ENCODE measurements at regions not wholly inside any gene's neighbourhood (a gene's known extent, or its start where the extent isn't known, plus 50 kb on each side); places are given as distances from the start of the nearest gene placed in this dataset.

DNA sequence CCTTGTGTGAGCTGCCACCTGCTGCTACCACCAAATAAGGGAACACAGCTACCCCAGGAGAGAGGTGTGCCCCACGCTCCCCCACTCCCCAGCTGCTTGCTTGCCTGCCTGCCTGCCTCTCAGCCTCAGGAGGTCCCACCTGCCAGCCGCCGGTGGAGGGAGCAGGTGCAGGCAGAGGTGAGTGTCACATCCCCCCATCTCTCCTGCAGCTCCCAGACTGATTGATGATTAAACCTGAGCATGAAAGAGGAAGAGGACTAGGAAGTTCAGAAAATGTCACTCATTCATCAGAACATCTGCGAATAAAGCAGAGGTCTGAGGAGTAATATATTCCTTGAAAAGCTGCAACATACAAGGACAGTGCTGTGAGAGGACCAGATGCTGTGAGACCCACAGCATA is 58.6 kb upstream of the HIVEP3 start (continued):
- no peak for TF ChIP-seq SMAD1 (IDR thresholded peaks at IDR 0.05; ENCODE audit: low read depth, partially characterized antibody)
- no peak for TF ChIP-seq SMARCA5 (IDR thresholded peaks at IDR 0.05)
- no peak for TF ChIP-seq SMAD5 (IDR thresholded peaks at IDR 0.05; ENCODE audit: low read depth)
- TF ChIP-seq STAT3 (IDR thresholded peaks at IDR 0.05; ENCODE audit: low read depth, low read length): no peak
- no peak for TF ChIP-seq SIN3A (IDR thresholded peaks at IDR 0.05; ENCODE audit: low read depth, low read length)
- TF ChIP-seq EGR1 (IDR thresholded peaks at IDR 0.05; ENCODE audit: borderline replicate concordance in 1 of 2, low read depth in 2 of 2, low read length in 2 of 2): no peak
- no peak for TF ChIP-seq SUZ12 (IDR thresholded peaks at IDR 0.05; ENCODE audit: unreplicated experiment)
- TF ChIP-seq TCF12 (IDR thresholded peaks at IDR 0.05; ENCODE audit: low read depth, low read length): peak; percentile 89
- TF ChIP-seq HDAC6 (IDR thresholded peaks at IDR 0.05; ENCODE audit: unreplicated experiment): no peak
- no peak for TF ChIP-seq NRF1 (conservative IDR thresholded peaks at IDR 0.05; ENCODE audit: low read depth, low read length)
- no peak for TF ChIP-seq NFIC (IDR thresholded peaks at IDR 0.05; ENCODE audit: low read depth, low read length)
- TF ChIP-seq, protein P1, sequence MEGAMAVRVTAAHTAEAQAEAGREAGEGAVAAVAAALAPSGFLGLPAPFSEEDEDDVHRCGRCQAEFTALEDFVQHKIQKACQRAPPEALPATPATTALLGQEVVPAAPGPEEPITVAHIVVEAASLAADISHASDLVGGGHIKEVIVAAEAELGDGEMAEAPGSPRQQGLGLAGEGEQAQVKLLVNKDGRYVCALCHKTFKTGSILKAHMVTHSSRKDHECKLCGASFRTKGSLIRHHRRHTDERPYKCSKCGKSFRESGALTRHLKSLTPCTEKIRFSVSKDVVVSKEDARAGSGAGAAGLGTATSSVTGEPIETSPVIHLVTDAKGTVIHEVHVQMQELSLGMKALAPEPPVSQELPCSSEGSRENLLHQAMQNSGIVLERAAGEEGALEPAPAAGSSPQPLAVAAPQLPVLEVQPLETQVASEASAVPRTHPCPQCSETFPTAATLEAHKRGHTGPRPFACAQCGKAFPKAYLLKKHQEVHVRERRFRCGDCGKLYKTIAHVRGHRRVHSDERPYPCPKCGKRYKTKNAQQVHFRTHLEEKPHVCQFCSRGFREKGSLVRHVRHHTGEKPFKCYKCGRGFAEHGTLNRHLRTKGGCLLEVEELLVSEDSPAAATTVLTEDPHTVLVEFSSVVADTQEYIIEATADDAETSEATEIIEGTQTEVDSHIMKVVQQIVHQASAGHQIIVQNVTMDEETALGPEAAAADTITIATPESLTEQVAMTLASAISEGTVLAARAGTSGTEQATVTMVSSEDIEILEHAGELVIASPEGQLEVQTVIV (IDR thresholded peaks at IDR 0.05; ENCODE audit: borderline replicate concordance, partially characterized antibody): no peak
- TF ChIP-seq, protein P2, sequence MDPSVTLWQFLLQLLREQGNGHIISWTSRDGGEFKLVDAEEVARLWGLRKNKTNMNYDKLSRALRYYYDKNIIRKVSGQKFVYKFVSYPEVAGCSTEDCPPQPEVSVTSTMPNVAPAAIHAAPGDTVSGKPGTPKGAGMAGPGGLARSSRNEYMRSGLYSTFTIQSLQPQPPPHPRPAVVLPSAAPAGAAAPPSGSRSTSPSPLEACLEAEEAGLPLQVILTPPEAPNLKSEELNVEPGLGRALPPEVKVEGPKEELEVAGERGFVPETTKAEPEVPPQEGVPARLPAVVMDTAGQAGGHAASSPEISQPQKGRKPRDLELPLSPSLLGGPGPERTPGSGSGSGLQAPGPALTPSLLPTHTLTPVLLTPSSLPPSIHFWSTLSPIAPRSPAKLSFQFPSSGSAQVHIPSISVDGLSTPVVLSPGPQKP (IDR thresholded peaks at IDR 0.05; ENCODE audit: low read depth, low read length): no peak
- TF ChIP-seq, protein P3, sequence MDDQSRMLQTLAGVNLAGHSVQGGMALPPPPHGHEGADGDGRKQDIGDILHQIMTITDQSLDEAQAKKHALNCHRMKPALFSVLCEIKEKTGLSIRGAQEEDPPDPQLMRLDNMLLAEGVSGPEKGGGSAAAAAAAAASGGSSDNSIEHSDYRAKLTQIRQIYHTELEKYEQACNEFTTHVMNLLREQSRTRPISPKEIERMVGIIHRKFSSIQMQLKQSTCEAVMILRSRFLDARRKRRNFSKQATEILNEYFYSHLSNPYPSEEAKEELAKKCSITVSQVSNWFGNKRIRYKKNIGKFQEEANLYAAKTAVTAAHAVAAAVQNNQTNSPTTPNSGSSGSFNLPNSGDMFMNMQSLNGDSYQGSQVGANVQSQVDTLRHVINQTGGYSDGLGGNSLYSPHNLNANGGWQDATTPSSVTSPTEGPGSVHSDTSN (IDR thresholded peaks at IDR 0.05; ENCODE audit: insufficient replicate concordance, low read depth, low read length): no peak
- TF ChIP-seq NFXL1 (IDR thresholded peaks at IDR 0.05; ENCODE audit: borderline replicate concordance): no peak
- TF ChIP-seq SPI1 (IDR thresholded peaks at IDR 0.05; ENCODE audit: borderline replicate concordance, insufficient read depth, low read depth, low read length): 0 out of 2 replicates have a peak, but pooled peaks have one; percentile 40
- no peak for TF ChIP-seq WRNIP1 (IDR thresholded peaks at IDR 0.05; ENCODE audit: borderline replicate concordance, low read depth, low read length)
- TF ChIP-seq HDGF (IDR thresholded peaks at IDR 0.05): no peak
- TF ChIP-seq RFX5 (IDR thresholded peaks at IDR 0.05; ENCODE audit: low read depth, low read length): no peak
- TF ChIP-seq, protein P4, sequence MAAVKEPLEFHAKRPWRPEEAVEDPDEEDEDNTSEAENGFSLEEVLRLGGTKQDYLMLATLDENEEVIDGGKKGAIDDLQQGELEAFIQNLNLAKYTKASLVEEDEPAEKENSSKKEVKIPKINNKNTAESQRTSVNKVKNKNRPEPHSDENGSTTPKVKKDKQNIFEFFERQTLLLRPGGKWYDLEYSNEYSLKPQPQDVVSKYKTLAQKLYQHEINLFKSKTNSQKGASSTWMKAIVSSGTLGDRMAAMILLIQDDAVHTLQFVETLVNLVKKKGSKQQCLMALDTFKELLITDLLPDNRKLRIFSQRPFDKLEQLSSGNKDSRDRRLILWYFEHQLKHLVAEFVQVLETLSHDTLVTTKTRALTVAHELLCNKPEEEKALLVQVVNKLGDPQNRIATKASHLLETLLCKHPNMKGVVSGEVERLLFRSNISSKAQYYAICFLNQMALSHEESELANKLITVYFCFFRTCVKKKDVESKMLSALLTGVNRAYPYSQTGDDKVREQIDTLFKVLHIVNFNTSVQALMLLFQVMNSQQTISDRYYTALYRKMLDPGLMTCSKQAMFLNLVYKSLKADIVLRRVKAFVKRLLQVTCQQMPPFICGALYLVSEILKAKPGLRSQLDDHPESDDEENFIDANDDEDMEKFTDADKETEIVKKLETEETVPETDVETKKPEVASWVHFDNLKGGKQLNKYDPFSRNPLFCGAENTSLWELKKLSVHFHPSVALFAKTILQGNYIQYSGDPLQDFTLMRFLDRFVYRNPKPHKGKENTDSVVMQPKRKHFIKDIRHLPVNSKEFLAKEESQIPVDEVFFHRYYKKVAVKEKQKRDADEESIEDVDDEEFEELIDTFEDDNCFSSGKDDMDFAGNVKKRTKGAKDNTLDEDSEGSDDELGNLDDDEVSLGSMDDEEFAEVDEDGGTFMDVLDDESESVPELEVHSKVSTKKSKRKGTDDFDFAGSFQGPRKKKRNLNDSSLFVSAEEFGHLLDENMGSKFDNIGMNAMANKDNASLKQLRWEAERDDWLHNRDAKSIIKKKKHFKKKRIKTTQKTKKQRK (IDR thresholded peaks at IDR 0.05; ENCODE audit: low read depth, low read length): no peak
- no peak for TF ChIP-seq RELA (IDR thresholded peaks at IDR 0.05; ENCODE audit: borderline replicate concordance, partially characterized antibody)
- TF ChIP-seq CBFB (IDR thresholded peaks at IDR 0.05; ENCODE audit: low read depth): no peak
- no peak for TF ChIP-seq SRF (IDR thresholded peaks at IDR 0.05; ENCODE audit: low read depth in 2 of 2, low read length in 2 of 2)

Measured in GM12878 (cell line).